HCT116 (cell line): ENCODE measurements at regions not wholly inside any gene's neighbourhood (a gene's known extent, or its start where the extent isn't known, plus 50 kb on each side); places are given as distances from the start of the nearest gene placed in this dataset.

Experiments used
- ATAC-seq: fragments of 200-7000 bp; cut with Tn5 transposase; 2 replicates; pipeline ENCODE4 v1.9.1; 2020; ENCODE audit warnings: mild to moderate bottlenecking, moderate library complexity
- BruUV-seq: library from RNA; stranded (reverse); fragments of 400-500 nt; replicated peaks from 2 replicates; lab custom pipeline; 2021; lab: Mats Ljungman, UMichigan
- CTCF ChIA-PET: fragments of 300-600 bp; sonication (Branson Sonifier 250); formaldehyde crosslinking; loops from one replicate; lab custom pipeline; 2021; ENCODE audit warnings: antibody characterized with exemption; lab: Charles Lee
- POLR2A ChIA-PET: fragments of 300-600, 350-600 bp; sonication (Branson Sonifier 250); formaldehyde crosslinking; loops from one replicate; lab custom pipeline; 2021; ENCODE audit warnings: antibody characterized with exemption; lab: Charles Lee
- RAD21 ChIA-PET, 2 experiments: fragments of 300-600 bp; sonication (Branson Sonifier 250); formaldehyde crosslinking; loops; one replicate each; lab custom pipeline; 2023; ENCODE audit warnings: low total read pairs in 2 of 2; ENCODE audit not compliant: uncharacterized antibody in 2 of 2, unreplicated experiment in 2 of 2, low non-redundant PET in 1 of 2; lab: Charles Lee
- DNase-seq: peaks from one replicate; pipeline ENCODE4 v3.0.0-alpha.2; 2010; ENCODE audit warnings: low read depth, low spot score
- H2AFZ ChIP-seq: fragments of 200-600 bp; shearing (Covaris generic), sonication (generic); 2 replicates; pipeline ENCODE4 v1.6.1; 2017; ENCODE audit warnings: low read depth, mixed run types, mixed read lengths, antibody characterized with exemption, low read length; ENCODE audit not compliant: poor library complexity, severe bottlenecking
- H3K27ac ChIP-seq: 2 replicates; pipeline ENCODE4 v1.5.1; 2012; ENCODE audit warnings: low read depth, low read length
- H3K27me3 ChIP-seq: fragments of 200-600 bp; sonication (generic); 2 replicates; pipeline ENCODE4 v1.6.1; 2016; ENCODE audit warnings: mixed run types, low read length, mixed read lengths; ENCODE audit not compliant: insufficient read depth
- H3K36me3 ChIP-seq, 2 experiments: fragments of 200-500 bp in 1 of 2; fragments of 200-600 bp in 1 of 2; sonication (Bioruptor generic) in 1 of 2; sonication (generic) in 1 of 2; 2 replicates each; pipeline versions ENCODE4 v1.5.1 to v1.6.1; 2014 to 2016; ENCODE audit warnings: low read length in 2 of 2, inconsistent platforms in 1 of 2, mixed read lengths in 1 of 2, mixed run types in 1 of 2; ENCODE audit not compliant: insufficient read depth in 2 of 2, control insufficient read depth in 1 of 2
- H3K4me1 ChIP-seq, 2 experiments: fragments of 200-600 bp in 1 of 2; sonication (generic) in 1 of 2; 2 replicates each; pipeline versions ENCODE4 v1.5.1 to v1.6.1; 2012 to 2017; ENCODE audit warnings: low read length in 2 of 2, inconsistent platforms in 1 of 2, mild to moderate bottlenecking in 1 of 2, mixed read lengths in 1 of 2, mixed run types in 1 of 2, moderate library complexity in 1 of 2; ENCODE audit not compliant: insufficient read depth in 2 of 2, control insufficient read depth in 1 of 2
- H3K4me2 ChIP-seq: fragments of 200-600 bp; sonication (generic); 2 replicates; pipeline ENCODE4 v1.6.1; 2017; ENCODE audit warnings: mixed run types, low read length, mixed read lengths
- H3K4me3 ChIP-seq, 2 experiments: fragments of 200-600 bp in 1 of 2; sonication (generic) in 1 of 2; replicated peaks in 1 of 2; 2 replicates each; pipeline ENCODE4 v1.5.1; 2011 to 2016; ENCODE audit warnings: low read length in 2 of 2, control low read depth in 1 of 2, low read depth in 1 of 2, mild to moderate bottlenecking in 1 of 2, mixed read lengths in 1 of 2, mixed run types in 1 of 2
- H3K79me2 ChIP-seq: fragments of 200-600 bp; sonication (generic); 2 replicates; pipeline ENCODE4 v1.6.1; 2017; ENCODE audit warnings: mild to moderate bottlenecking, mixed run types, low read length, moderate library complexity, mixed read lengths; ENCODE audit not compliant: insufficient read depth
- H3K9ac ChIP-seq: fragments of 200-600 bp; sonication (generic); 2 replicates; pipeline ENCODE4 v1.6.1; 2016; ENCODE audit warnings: low read length, mixed read lengths
- H3K9me2 ChIP-seq: fragments of 200-600 bp; sonication (generic), shearing (Covaris generic); 2 replicates; pipeline ENCODE4 v1.6.1; 2017; ENCODE audit warnings: mixed run types, mild to moderate bottlenecking, moderate library complexity; ENCODE audit not compliant: insufficient read depth
- H3K9me3 ChIP-seq, 2 experiments: fragments of 200-500 bp in 1 of 2; fragments of 200-600 bp in 1 of 2; sonication (Bioruptor generic) in 1 of 2; sonication (generic) in 1 of 2; 2 replicates each; pipeline ENCODE4 v1.6.1; 2014 to 2017; ENCODE audit warnings: low read length in 2 of 2, mixed read lengths in 2 of 2, inconsistent platforms in 1 of 2, low read depth in 1 of 2, mild to moderate bottlenecking in 1 of 2, mixed run types in 1 of 2, moderate library complexity in 1 of 2; ENCODE audit not compliant: control insufficient read depth in 1 of 2, insufficient read depth in 1 of 2
- H4K20me1 ChIP-seq: fragments of 200-600 bp; sonication (generic), shearing (Covaris generic); 2 replicates; pipeline ENCODE4 v1.6.1; 2017; ENCODE audit warnings: mixed run types, mild to moderate bottlenecking, moderate library complexity; ENCODE audit not compliant: insufficient read depth
- CBX3 ChIP-seq: IDR thresholded peaks from 2 replicates; pipeline ENCODE4 v1.6.1; 2012; ENCODE audit warnings: low read depth
- CEBPB ChIP-seq: IDR thresholded peaks from 2 replicates; pipeline ENCODE4 v1.6.1; 2012; ENCODE audit warnings: low read depth
- CTCF ChIP-seq, 3 experiments: fragments of 200-600 bp in 1 of 3; sonication (generic) in 1 of 3; IDR thresholded peaks in 2 of 3; conservative IDR thresholded peaks in 1 of 3; 2 replicates each; pipeline ENCODE4 v1.5.1; 2012 to 2017; ENCODE audit warnings: low read depth in 2 of 3, low read length in 2 of 3, antibody characterized with exemption in 1 of 3, borderline replicate concordance in 1 of 3, control low read depth in 1 of 3, mild to moderate bottlenecking in 1 of 3, mixed read lengths in 1 of 3, mixed run types in 1 of 3, moderate library complexity in 1 of 3; ENCODE audit not compliant: insufficient read depth in 1 of 3
- ELF1 ChIP-seq: IDR thresholded peaks from 2 replicates; pipeline ENCODE4 v1.6.1; 2012; ENCODE audit warnings: low read depth, borderline replicate concordance
- EZH2 ChIP-seq: fragments of 200-600 bp; sonication (generic); IDR thresholded peaks from 2 replicates; pipeline ENCODE4 v1.6.1; 2017; ENCODE audit warnings: antibody characterized with exemption, mixed run types
- EZH2phosphoT487 ChIP-seq: fragments of 200-600 bp; IDR thresholded peaks from 2 replicates; pipeline ENCODE4 v1.6.1; 2018; ENCODE audit warnings: antibody characterized with exemption, borderline replicate concordance
- JUND ChIP-seq: IDR thresholded peaks from 2 replicates; pipeline ENCODE4 v1.6.1; 2012
- POLR2AphosphoS5 ChIP-seq: IDR thresholded peaks from 2 replicates; pipeline ENCODE4 v1.6.1; 2011; ENCODE audit warnings: mild to moderate bottlenecking, low read depth, low read length, moderate library complexity
- REST ChIP-seq: IDR thresholded peaks from 2 replicates; pipeline ENCODE4 v1.6.1; 2012; ENCODE audit warnings: low read depth
- SIN3A ChIP-seq: IDR thresholded peaks from 2 replicates; pipeline ENCODE4 v1.6.1; 2012; ENCODE audit warnings: low read depth
- SP1 ChIP-seq: IDR thresholded peaks from 2 replicates; pipeline ENCODE4 v1.6.1; 2012; ENCODE audit warnings: low read depth
- SRF ChIP-seq: IDR thresholded peaks from 2 replicates; pipeline ENCODE4 v1.6.1; 2012; ENCODE audit warnings: low read depth
- TCF7L2 ChIP-seq: IDR thresholded peaks from 2 replicates; pipeline ENCODE4 v1.7.0; 2011; ENCODE audit warnings: borderline replicate concordance, inconsistent platforms; ENCODE audit not compliant: insufficient read depth, insufficient read length; ENCODE audit errors: extremely low read depth
- YY1 ChIP-seq: IDR thresholded peaks from 2 replicates; pipeline ENCODE4 v1.6.1; 2011; ENCODE audit warnings: low read length, low read depth, moderate library complexity, mild to moderate bottlenecking; ENCODE audit not compliant: insufficient replicate concordance; ENCODE audit errors: extremely low read depth
- ZBTB33 ChIP-seq: IDR thresholded peaks from 2 replicates; pipeline ENCODE4 v1.6.1; 2011; ENCODE audit warnings: mild to moderate bottlenecking, low read length, moderate library complexity; ENCODE audit not compliant: insufficient replicate concordance; ENCODE audit errors: extremely low read depth
- ZFX ChIP-seq: fragments of 450-650 bp; IDR thresholded peaks from 2 replicates; pipeline ENCODE4 v1.6.1; 2017
- intact Hi-C: fragments of 100-400 bp; cut with micrococcal nuclease; formaldehyde crosslinking; loops from 2 replicates; pipeline ENCODE4 v1.10.0; 2022

GRCh38 chr14:89660166-89660565, 243.1 kb upstream of the FOXN3 start:
- POLR2A ChIA-PET, result no interaction called here
- Histone ChIP-seq H3K79me2 (no peaks in the 10 kb centered on the region), H3K36me3 (no peaks in the 10 kb centered on the region)

More at GRCh38 chr14:89660166-89660565, 243.1 kb upstream of the FOXN3 start:
- BruUV-seq, result no TSS peak
- Histone ChIP-seq H3K9ac (no peak overlapping the region), H3K4me3 (no peak overlapping the region), H3K4me2 (no peak overlapping the region), H3K27me3 (no peaks in the 10 kb centered on the region), H4K20me1 (no peaks in the 10 kb centered on the region), H3K27ac (no peak overlapping the region), H3K4me1 (no peaks in the 10 kb centered on the region), H2AFZ (no peak overlapping the region), H3K9me2 (no peaks in the 10 kb centered on the region), H3K9me3 (no peaks in the 10 kb centered on the region; a peak in 1 of 4 replicates)
- CTCF ChIA-PET, result no interaction called here
- no peak for TF ChIP-seq SRF
- TF ChIP-seq POLR2AphosphoS5, result no peak
- no peak for TF ChIP-seq TCF7L2
- no peak for TF ChIP-seq EZH2phosphoT487
- TF ChIP-seq CTCF (IDR thresholded peaks at IDR 0.05 in 2 of 3, conservative IDR thresholded peaks at IDR 0.05 in 1 of 3; ENCODE audit: borderline replicate concordance in 1 of 3, insufficient read depth in 1 of 3, low read depth in 2 of 3, low read length in 2 of 3), result no peak
- no peak for TF ChIP-seq CEBPB
- TF ChIP-seq YY1, result no peak
- no peak for TF ChIP-seq SIN3A
- TF ChIP-seq ZFX, result no peak
- TF ChIP-seq ELF1, result no peak
- TF ChIP-seq ZBTB33, result no peak
- TF ChIP-seq CBX3, result no peak
- TF ChIP-seq EZH2, result no peak
- no peak for TF ChIP-seq JUND
- no peak for TF ChIP-seq REST
- TF ChIP-seq SP1, result no peak
- intact Hi-C loops, result no loop called here
- RAD21 ChIA-PET, result no interaction called here
- DNase-seq (no peak), ATAC-seq (no peak)
